H1 (cell line): ENCODE measurements at regions not wholly inside any gene's neighbourhood (a gene's known extent, or its start where the extent isn't known, plus 50 kb on each side); places are given as distances from the start of the nearest gene placed in this dataset.

Source experiments
- CTCF ChIA-PET: fragments of 300-600 bp; sonication (Branson Sonifier 250); formaldehyde crosslinking; loops from one replicate; lab custom pipeline; 2021; ENCODE audit not compliant: partially characterized antibody; lab: Charles Lee
- POLR2A ChIA-PET: fragments of 300-600 bp; sonication (Branson Sonifier 250); formaldehyde crosslinking; loops from one replicate; lab custom pipeline; 2021; ENCODE audit warnings: inconsistent platforms; ENCODE audit not compliant: partially characterized antibody; lab: Charles Lee
- DNase-seq, 2 experiments: peaks; one replicate each; pipeline versions ENCODE4 v3.0.0 to v3.0.0-alpha.2; 2010 to 2022; ENCODE audit warnings: low spot score in 2 of 2, low read depth in 1 of 2, mixed read lengths in 1 of 2
- FAIRE-seq: peaks from 2 replicates; lab custom pipeline; 2011; peaks lifted over from hg19 to GRCh38; lab: Jason Lieb, UNC
- H2AFZ ChIP-seq: 2 replicates; pipeline ENCODE4 v1.8.1; 2012; ENCODE audit warnings: low read length, inconsistent platforms
- H2AK5ac ChIP-seq: 2 replicates; pipeline ENCODE4 v1.6.1; 2013; ENCODE audit warnings: low read depth, low read length
- H2BK120ac ChIP-seq: replicated peaks from 2 replicates; pipeline ENCODE3; 2013; ENCODE audit warnings: low read depth, low read length, inconsistent platforms
- H2BK12ac ChIP-seq: 2 replicates; pipeline ENCODE4 v1.6.1; 2013; ENCODE audit warnings: low read depth, low read length
- H2BK15ac ChIP-seq: 2 replicates; pipeline ENCODE4 v1.6.1; 2013; ENCODE audit warnings: low read length
- H2BK20ac ChIP-seq: 2 replicates; pipeline ENCODE4 v1.6.1; 2013; ENCODE audit warnings: low read length
- H2BK5ac ChIP-seq: 2 replicates; pipeline ENCODE4 v1.6.1; 2013; ENCODE audit warnings: low read depth, low read length
- H3K14ac ChIP-seq: 2 replicates; pipeline ENCODE4 v1.6.1; 2013; ENCODE audit warnings: inconsistent platforms; ENCODE audit not compliant: insufficient read length
- H3K18ac ChIP-seq: 2 replicates; pipeline ENCODE4 v1.6.1; 2013; ENCODE audit warnings: low read length; ENCODE audit errors: extremely low read depth
- H3K23ac ChIP-seq: 2 replicates; pipeline ENCODE4 v1.6.1; 2013; ENCODE audit warnings: inconsistent platforms; ENCODE audit not compliant: insufficient read length
- H3K23me2 ChIP-seq: 2 replicates; pipeline ENCODE4 v1.6.1; 2013; ENCODE audit warnings: low read depth, low read length
- H3K27ac ChIP-seq: 2 replicates; pipeline ENCODE4 v1.6.1; 2011; ENCODE audit warnings: low read depth, low read length, inconsistent platforms
- H3K27me3 ChIP-seq, 4 experiments: replicated peaks in 1 of 4; 1 replicate in 1 of 4; 2 replicates in 3 of 4; pipeline versions ENCODE4 v1.6.1 to v1.8.1; 2011 to 2013; ENCODE audit warnings: low read length in 3 of 4, mild to moderate bottlenecking in 3 of 4, inconsistent platforms in 2 of 4, mixed read lengths in 2 of 4, moderate library complexity in 1 of 4; ENCODE audit not compliant: control insufficient read depth in 3 of 4, insufficient read depth in 3 of 4; ENCODE audit errors: extremely low read depth in 1 of 4
- H3K36me3 ChIP-seq, 4 experiments: 2 replicates each; pipeline versions ENCODE4 v1.6.1 to v1.8.1; 2011 to 2013; ENCODE audit warnings: mild to moderate bottlenecking in 4 of 4, low read length in 3 of 4, moderate library complexity in 2 of 4, control low read depth in 1 of 4, inconsistent platforms in 1 of 4; ENCODE audit not compliant: insufficient read depth in 4 of 4, control insufficient read depth in 2 of 4
- H3K4ac ChIP-seq: replicated peaks from 2 replicates; pipeline ENCODE3; 2013; ENCODE audit warnings: low read length, low read depth, mixed read lengths, inconsistent platforms; ENCODE audit not compliant: insufficient read length
- H3K4me1 ChIP-seq, 4 experiments: replicated peaks in 1 of 4; 1 replicate in 1 of 4; 2 replicates in 3 of 4; pipeline versions ENCODE4 v1.6.1 to v1.8.1; 2011 to 2013; ENCODE audit warnings: low read length in 3 of 4, inconsistent platforms in 2 of 4, mixed read lengths in 1 of 4; ENCODE audit not compliant: insufficient read depth in 4 of 4, control insufficient read depth in 3 of 4
- H3K4me2 ChIP-seq, 2 experiments: 2 replicates each; pipeline versions ENCODE4 v1.6.1 to v1.8.1; 2011 to 2013; ENCODE audit warnings: low read depth in 2 of 2, low read length in 2 of 2, control low read depth in 1 of 2, inconsistent platforms in 1 of 2, mild to moderate bottlenecking in 1 of 2; ENCODE audit not compliant: insufficient read depth in 1 of 2
- H3K4me3 ChIP-seq, 4 experiments: fragments of 200-600, 300-600 bp in 1 of 4; sonication (generic), shearing (Covaris generic), sonication (Bioruptor Twin) in 1 of 4; 2 replicates each; pipeline versions ENCODE4 v1.5.1 to v1.8.1; 2011 to 2016; ENCODE audit warnings: low read length in 4 of 4, low read depth in 3 of 4, control low read depth in 2 of 4, inconsistent platforms in 2 of 4, mild to moderate bottlenecking in 2 of 4, mixed read lengths in 1 of 4, moderate library complexity in 1 of 4; ENCODE audit not compliant: insufficient read depth in 2 of 4; ENCODE audit errors: extremely low read depth in 1 of 4
- H3K56ac ChIP-seq: replicated peaks from 2 replicates; pipeline ENCODE3; 2013; ENCODE audit warnings: low read depth, mild to moderate bottlenecking, mixed read lengths, low read length, inconsistent platforms; ENCODE audit not compliant: insufficient read length
- H3K79me1 ChIP-seq: 2 replicates; pipeline ENCODE4 v1.6.1; 2013; ENCODE audit warnings: low read depth, low read length, control low read depth
- H3K79me2 ChIP-seq, 2 experiments: 2 replicates each; pipeline versions ENCODE4 v1.6.1 to v1.8.1; 2012 to 2013; ENCODE audit warnings: low read length in 2 of 2, mild to moderate bottlenecking in 2 of 2, inconsistent platforms in 1 of 2; ENCODE audit not compliant: insufficient read depth in 2 of 2, control insufficient read depth in 1 of 2
- H3K9ac ChIP-seq, 4 experiments: replicated peaks in 1 of 4; 1 replicate in 1 of 4; 2 replicates in 3 of 4; pipeline versions ENCODE4 v1.6.1 to v1.8.1; 2011 to 2013; ENCODE audit warnings: low read depth in 3 of 4, low read length in 3 of 4, control low read depth in 2 of 4, mild to moderate bottlenecking in 2 of 4, moderate library complexity in 2 of 4, inconsistent platforms in 1 of 4; ENCODE audit errors: extremely low read depth in 1 of 4
- H3K9me3 ChIP-seq, 2 experiments: 2 replicates each; pipeline versions ENCODE4 v1.6.1 to v1.8.1; 2012 to 2013; ENCODE audit warnings: mild to moderate bottlenecking in 2 of 2, moderate library complexity in 2 of 2, control low read depth in 1 of 2, inconsistent platforms in 1 of 2, low read depth in 1 of 2, low read length in 1 of 2, mixed read lengths in 1 of 2; ENCODE audit not compliant: insufficient read depth in 2 of 2
- H4K20me1 ChIP-seq, 2 experiments: replicated peaks in 1 of 2; 2 replicates each; pipeline versions ENCODE3 to v1.8.1; 2011 to 2013; ENCODE audit warnings: inconsistent platforms in 2 of 2, low read length in 2 of 2, mild to moderate bottlenecking in 1 of 2; ENCODE audit not compliant: insufficient read depth in 2 of 2, control insufficient read depth in 1 of 2
- H4K5ac ChIP-seq: 2 replicates; pipeline ENCODE4 v1.6.1; 2013; ENCODE audit warnings: low read length, low read depth, mixed read lengths, inconsistent platforms; ENCODE audit not compliant: insufficient read length
- H4K8ac ChIP-seq: 2 replicates; pipeline ENCODE4 v1.8.0; 2013; ENCODE audit warnings: mild to moderate bottlenecking, moderate library complexity, low read length, inconsistent platforms; ENCODE audit not compliant: insufficient read depth; ENCODE audit errors: extremely low read depth
- H4K91ac ChIP-seq: replicated peaks from 2 replicates; pipeline ENCODE3; 2013; ENCODE audit warnings: low read length, mixed read lengths, inconsistent platforms; ENCODE audit not compliant: insufficient read length
- CHD2 ChIP-seq: IDR thresholded peaks from 2 replicates; pipeline ENCODE4 v1.6.1; 2012; ENCODE audit warnings: low read length, improper control_type of control experiment
- CREB1 ChIP-seq: IDR thresholded peaks from 2 replicates; pipeline ENCODE4 v1.6.1; 2012; ENCODE audit warnings: inconsistent platforms
- CTBP2 ChIP-seq: IDR thresholded peaks from 2 replicates; pipeline ENCODE4 v1.7.0; 2011; ENCODE audit warnings: borderline replicate concordance, mild to moderate bottlenecking, moderate library complexity, mixed read lengths, low read length; ENCODE audit not compliant: insufficient read depth, insufficient read length
- GTF2F1 ChIP-seq: IDR thresholded peaks from 2 replicates; pipeline ENCODE4 v1.6.1; 2012; ENCODE audit warnings: low read depth, low read length, improper control_type of control experiment, borderline replicate concordance
- JUND ChIP-seq: IDR thresholded peaks from 2 replicates; pipeline ENCODE4 v1.6.1; 2011; ENCODE audit warnings: mild to moderate bottlenecking, improper control_type of control experiment, low read length
- MAFK ChIP-seq: IDR thresholded peaks from 2 replicates; pipeline ENCODE4 v1.6.1; 2012; ENCODE audit warnings: low read depth, mild to moderate bottlenecking, improper control_type of control experiment, low read length
- POLR2A ChIP-seq, 2 experiments: IDR thresholded peaks; 1 replicate in 1 of 2; 2 replicates in 1 of 2; pipeline ENCODE4 v1.6.1; 2011; ENCODE audit warnings: low read depth in 2 of 2, low read length in 2 of 2, mild to moderate bottlenecking in 2 of 2; ENCODE audit errors: control extremely low read depth in 1 of 2
- POU5F1 ChIP-seq: IDR thresholded peaks from 2 replicates; pipeline ENCODE4 v1.6.1; 2011; ENCODE audit warnings: low read depth, mild to moderate bottlenecking, low read length, moderate library complexity
- WGBS, 2 experiments: shearing (Covaris generic) in 1 of 2; methylation state at CpG; one replicate each; pipeline versions ENCODE4 v1.1.6 to v1.1.7; 2013 to 2015; ENCODE audit warnings: low lambda C conversion rate in 2 of 2, mixed read lengths in 2 of 2, inconsistent platforms in 1 of 2, low coverage in 1 of 2, missing lambda C conversion rate in 1 of 2; ENCODE audit not compliant: insufficient replicate concordance in 2 of 2, insufficient coverage in 1 of 2, insufficient read length in 1 of 2; ENCODE audit errors: extremely low coverage in 1 of 2, missing lambda C conversion rate in 1 of 2; 5-methylcytosine and 5-hydroxymethylcytosine counted together

DNA sequence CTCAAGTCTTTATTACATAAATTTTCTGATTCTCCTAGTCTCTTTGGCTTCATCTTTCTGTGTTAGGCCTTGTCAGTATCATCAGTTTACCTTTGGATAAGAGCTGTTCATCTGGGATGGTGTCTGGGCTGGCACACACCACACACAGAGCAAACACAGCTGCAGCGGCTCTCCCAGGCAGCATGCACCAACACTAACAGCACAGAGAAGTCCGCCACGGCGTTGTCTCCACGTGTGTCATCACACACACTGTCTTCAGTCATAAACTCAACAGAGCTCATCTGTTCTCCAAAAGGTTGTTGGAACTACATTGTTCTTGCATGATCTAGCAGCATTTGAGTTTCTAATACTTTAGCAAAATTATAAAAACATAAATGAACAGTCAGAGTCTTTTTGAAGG lies 851.9 kb upstream of the FRG1 start:
- Histone ChIP-seq H3K36me3 (no peaks in the 10 kb centered on the region), H4K5ac (no peak overlapping the region), H4K20me1 (no peaks in the 10 kb centered on the region), H3K79me1 (no peaks in the 10 kb centered on the region), H3K27ac (no peak overlapping the region), H4K8ac (no peak overlapping the region), H3K79me2 (no peaks in the 10 kb centered on the region), H3K14ac (no peak overlapping the region), H3K4me1 (peaks cover 0 to 2% (median 0%) of the 10 kb centered on the region in 4 experiments; a peak in 1 of 7 replicates), H3K23me2 (no peaks in the 10 kb centered on the region), H3K4ac (no peak overlapping the region), H3K27me3 (no peaks in the 10 kb centered on the region), H3K18ac (no peak overlapping the region)
- FAIRE-seq (no peak), DNase-seq (no peak)
- 97% methylated on average over 5 of the region's 5 CpGs; no CpG with 5 or more reads in 1 of the 2 experiments for WGBS, 2 experiments
- CTCF ChIA-PET = interaction anchor here (0.9 to 3.5 kb wide), 10 partner anchors 8 to 308 kb away, joined by 3 to 25 read pairs (median 6); no protein-coding TSS in a partner anchor
- TF ChIP-seq CTBP2 (no peak), CREB1 (no peak), POLR2A (IDR thresholded peaks at IDR 0.05; ENCODE audit: control extremely low read depth in 1 of 2, low read depth in 2 of 2, low read length in 2 of 2) (no peak), MAFK (no peak), CHD2 (no peak), JUND (no peak), GTF2F1 (no peak), POU5F1 (no peak)
- TF ChIP-seq, all 59 proteins: peak for 0
- H2BK12ac ChIP-seq = no peak overlapping the region; the same call in 1 of the 2 replicates
- no peak overlapping the region for H3K4me3 ChIP-seq
- no peak overlapping the region for H3K23ac ChIP-seq
- H4K91ac ChIP-seq = no peak overlapping the region
- H2BK5ac ChIP-seq = no peak overlapping the region
- H2AK5ac ChIP-seq = no peak overlapping the region
- H3K9me3 ChIP-seq = no peaks in the 10 kb centered on the region
- no peak overlapping the region for H3K9ac ChIP-seq
- no peak overlapping the region for H2BK15ac ChIP-seq
- H3K4me2 ChIP-seq = no peak overlapping the region
- H3K56ac ChIP-seq = no peak overlapping the region
- POLR2A ChIA-PET = no interaction called here
- H2AFZ ChIP-seq = peak overlapping the region; percentile 49; the same call in 1 of the 2 replicates
- no peak overlapping the region for H2BK120ac ChIP-seq
- no peak overlapping the region for H2BK20ac ChIP-seq
